AG09319 (cell line): ENCODE measurements at regions not wholly inside any gene's neighbourhood (a gene's known extent, or its start where the extent isn't known, plus 50 kb on each side); places are given as distances from the start of the nearest gene placed in this dataset.

Source experiments
- DNase-seq: peaks from one replicate; pipeline ENCODE4 v3.0.0-alpha.2; 2010; ENCODE audit warnings: low read depth; ENCODE audit errors: extremely low read depth
- CTCF ChIP-seq: IDR thresholded peaks from 2 replicates; pipeline ENCODE4 v1.5.1; 2011; ENCODE audit warnings: low read depth, mild to moderate bottlenecking, inconsistent platforms, low read length, moderate library complexity

- TF ChIP-seq CTCF, result no peak
- DNase-seq, result no peak
Observed at GRCh38 chr1:87887100-87887499, 558.4 kb downstream of the LMO4 start.

GRCh38 chr1:87888446-87888845, 559.8 kb downstream of the LMO4 start:
- no peak for DNase-seq
- TF ChIP-seq CTCF, result no peak

- no peak for DNase-seq
- no peak for TF ChIP-seq CTCF
Observed at GRCh38 chr1:87894062-87894461, 565.4 kb downstream of the LMO4 start.

GRCh38 chr1:87897481-87897880, 568.8 kb downstream of the LMO4 start:
- TF ChIP-seq CTCF, result no peak
- DNase-seq, result no peak

- TF ChIP-seq CTCF, result no peak
- DNase-seq, result no peak
Observed at GRCh38 chr1:87898431-87898830, 569.8 kb downstream of the LMO4 start.

GRCh38 chr1:87899017-87899416, 570.3 kb downstream of the LMO4 start:
- TF ChIP-seq CTCF, result no peak
- DNase-seq, result no peak

- no peak for DNase-seq
- TF ChIP-seq CTCF, result no peak
Observed at GRCh38 chr1:87899746-87900145, 571.1 kb downstream of the LMO4 start.

- TF ChIP-seq CTCF, result no peak
- DNase-seq, result no peak
Observed at GRCh38 chr1:87902830-87903229, 574.1 kb downstream of the LMO4 start.
